Epidermal melanocyte (primary cell): ENCODE measurements at regions not wholly inside any gene's neighbourhood (a gene's known extent, or its start where the extent isn't known, plus 50 kb on each side); places are given as distances from the start of the nearest gene placed in this dataset.

ENCODE experiments used
- DNase-seq: peaks from one replicate; pipeline ENCODE4 v3.0.0; 2011; ENCODE audit warnings: low spot score; ENCODE audit not compliant: insufficient read length

- DNase-seq = no peak
Measured at GRCh38 chr17:33352526-33352925, 59.4 kb upstream of the ASIC2 start.

- no peak for DNase-seq
Measured at GRCh38 chr17:33356266-33356665, 63.2 kb upstream of the ASIC2 start.

GRCh38 chr17:33363475-33363874, 70.4 kb upstream of the ASIC2 start:
- DNase-seq = no peak

GRCh38 chr17:33366960-33367359, 73.9 kb upstream of the ASIC2 start:
- no peak for DNase-seq

GRCh38 chr17:33369149-33369548, 76.1 kb upstream of the ASIC2 start:
- no peak for DNase-seq

GRCh38 chr17:33369876-33370275, 76.8 kb upstream of the ASIC2 start:
- no peak for DNase-seq

GRCh38 chr17:33370401-33370800, 77.3 kb upstream of the ASIC2 start:
- no peak for DNase-seq

- no peak for DNase-seq
Measured at GRCh38 chr17:33371377-33371776, 78.3 kb upstream of the ASIC2 start.

- no peak for DNase-seq
Measured at GRCh38 chr17:33373273-33373672, 80.2 kb upstream of the ASIC2 start.

GRCh38 chr17:33375103-33375502, 82.0 kb upstream of the ASIC2 start:
- no peak for DNase-seq

- no peak for DNase-seq
Measured at GRCh38 chr17:33375783-33376182, 82.7 kb upstream of the ASIC2 start.

- DNase-seq = no peak
Measured at GRCh38 chr17:33377837-33378595, 84.9 kb upstream of the ASIC2 start.

- no peak for DNase-seq
Measured at GRCh38 chr17:33381201-33381600, 88.1 kb upstream of the ASIC2 start.

- no peak for DNase-seq
Measured at GRCh38 chr17:33383488-33384023, 90.5 kb upstream of the ASIC2 start.

- DNase-seq = no peak
Measured at GRCh38 chr17:33385133-33385532, 92.0 kb upstream of the ASIC2 start.

GRCh38 chr17:33385713-33386112, 92.6 kb upstream of the ASIC2 start:
- no peak for DNase-seq

- DNase-seq = no peak
Measured at GRCh38 chr17:33387406-33387805, 94.3 kb upstream of the ASIC2 start.

GRCh38 chr17:33389504-33390135, 96.5 kb upstream of the ASIC2 start:
- no peak for DNase-seq

GRCh38 chr17:33390479-33391176, 97.5 kb upstream of the ASIC2 start:
- DNase-seq = no peak

GRCh38 chr17:33396818-33397217, 103.7 kb upstream of the ASIC2 start:
- no peak for DNase-seq

GRCh38 chr17:33398386-33398785, 105.3 kb upstream of the ASIC2 start:
- DNase-seq = no peak

GRCh38 chr17:33401249-33401648, 108.2 kb upstream of the ASIC2 start:
- no peak for DNase-seq
